Stimulated activated CD8-positive, alpha-beta memory T cell treated with anti-CD3 and anti-CD28 coated beads, Interleukin-12 subunit alpha, Interleukin-12 subunit beta, amount 100 ng/mL, for 24 hours (primary cell): ENCODE measurements at regions not wholly inside any gene's neighbourhood (a gene's known extent, or its start where the extent isn't known, plus 50 kb on each side); places are given as distances from the start of the nearest gene placed in this dataset.

Source experiments
- DNase-seq: peaks from one replicate; pipeline ENCODE4 v3.0.0-alpha.2; 2020; ENCODE audit errors: extremely low read depth

- DNase-seq: no peak
These were observed 112.3 kb upstream of the TMEM18 start for GRCh38 chr2:789529-789928.

- DNase-seq: no peak
These were observed 111.2 kb upstream of the TMEM18 start for GRCh38 chr2:788227-789032.

GRCh38 chr2:784753-785152, 107.5 kb upstream of the TMEM18 start:
- DNase-seq: no peak

GRCh38 chr2:780581-780980, 103.4 kb upstream of the TMEM18 start:
- no peak for DNase-seq

- no peak for DNase-seq
These were observed 102.8 kb upstream of the TMEM18 start for GRCh38 chr2:780002-780401.

- no peak for DNase-seq
These were observed 101.6 kb upstream of the TMEM18 start for GRCh38 chr2:778731-779350.

- no peak for DNase-seq
These were observed 100.3 kb upstream of the TMEM18 start for GRCh38 chr2:777546-777945.

GRCh38 chr2:777051-777450, 99.8 kb upstream of the TMEM18 start:
- no peak for DNase-seq

GRCh38 chr2:776487-776886, 99.3 kb upstream of the TMEM18 start:
- no peak for DNase-seq

- no peak for DNase-seq
These were observed 98.8 kb upstream of the TMEM18 start for GRCh38 chr2:776038-776437.

GRCh38 chr2:774436-774835, 97.2 kb upstream of the TMEM18 start:
- no peak for DNase-seq

- DNase-seq: no peak
These were observed 96.3 kb upstream of the TMEM18 start for GRCh38 chr2:773256-774160.

- DNase-seq: no peak
These were observed 94.3 kb upstream of the TMEM18 start for GRCh38 chr2:771538-771937.

- no peak for DNase-seq
These were observed 93.6 kb upstream of the TMEM18 start for GRCh38 chr2:770776-771175.

GRCh38 chr2:769771-770170, 92.6 kb upstream of the TMEM18 start:
- DNase-seq: no peak

- DNase-seq: no peak
These were observed 91.2 kb upstream of the TMEM18 start for GRCh38 chr2:768451-768850.

- DNase-seq: no peak
These were observed 90.7 kb upstream of the TMEM18 start for GRCh38 chr2:767944-768343.

- DNase-seq: peak; percentile 5
These were observed 90.2 kb upstream of the TMEM18 start for GRCh38 chr2:767440-767839.

- DNase-seq: no peak
These were observed 89.0 kb upstream of the TMEM18 start for GRCh38 chr2:766255-766654.

GRCh38 chr2:765369-765768, 88.2 kb upstream of the TMEM18 start:
- no peak for DNase-seq

GRCh38 chr2:763766-764525, 86.7 kb upstream of the TMEM18 start:
- no peak for DNase-seq

- no peak for DNase-seq
These were observed 85.4 kb upstream of the TMEM18 start for GRCh38 chr2:762646-763045.
